HepG2 (cell line): ENCODE measurements at regions not wholly inside any gene's neighbourhood (a gene's known extent, or its start where the extent isn't known, plus 50 kb on each side); places are given as distances from the start of the nearest gene placed in this dataset.

Source experiments
- CTCF ChIP-seq: sonication (generic); formaldehyde crosslinking; IDR thresholded peaks from 2 replicates; pipeline ENCODE4 v1.5.0; 2020; ENCODE audit warnings: mild to moderate bottlenecking, missing genetic modification reagents, moderate library complexity
- FOXP4 ChIP-seq: sonication (generic); formaldehyde crosslinking; IDR thresholded peaks from 2 replicates; pipeline ENCODE4 v1.4.0; 2020; ENCODE audit warnings: missing genetic modification reagents
- HOMEZ ChIP-seq: IDR thresholded peaks from 2 replicates; pipeline ENCODE4 v1.6.1; 2016; ENCODE audit warnings: low read depth
- MAX ChIP-seq: IDR thresholded peaks from 2 replicates; pipeline ENCODE4 v1.6.1; 2012; ENCODE audit warnings: inconsistent platforms
- POLR2AphosphoS5 ChIP-seq: IDR thresholded peaks from 2 replicates; pipeline ENCODE4 v1.6.1; 2012; ENCODE audit warnings: low read depth, low read length
- PRDM10 ChIP-seq: sonication (generic); formaldehyde crosslinking; IDR thresholded peaks from 2 replicates; pipeline ENCODE4 v1.4.0; 2020; ENCODE audit warnings: low read depth, missing genetic modification reagents
- TGIF2 ChIP-seq: IDR thresholded peaks from 2 replicates; pipeline ENCODE4 v1.6.1; 2016; ENCODE audit warnings: control low read depth, missing compliant biosample characterization
- ZBTB4 ChIP-seq: sonication (generic); formaldehyde crosslinking; IDR thresholded peaks from 2 replicates; pipeline ENCODE4 v1.4.0; 2020; ENCODE audit warnings: missing genetic modification reagents, mild to moderate bottlenecking, borderline replicate concordance
- ZNF18 ChIP-seq: sonication (generic); formaldehyde crosslinking; IDR thresholded peaks from 2 replicates; pipeline ENCODE4 v1.8.0; 2022; ENCODE audit warnings: mild to moderate bottlenecking, missing genetic modification reagents; ENCODE audit not compliant: insufficient replicate concordance
- ZNF224 ChIP-seq: sonication (generic); formaldehyde crosslinking; IDR thresholded peaks from 2 replicates; pipeline ENCODE4 v1.5.0; 2020; ENCODE audit warnings: mild to moderate bottlenecking, missing genetic modification reagents
- ZNF235 ChIP-seq: sonication (generic); formaldehyde crosslinking; IDR thresholded peaks from 2 replicates; pipeline ENCODE4 v1.8.1; 2023; ENCODE audit warnings: mild to moderate bottlenecking, missing genetic modification reagents, borderline replicate concordance
- ZNF256 ChIP-seq: sonication (generic); formaldehyde crosslinking; conservative IDR thresholded peaks from 2 replicates; pipeline ENCODE4 v1.4.0; 2020; ENCODE audit warnings: missing genetic modification reagents
- ZNF282 ChIP-seq: fragments of 450-650 bp; IDR thresholded peaks from 2 replicates; pipeline ENCODE4 v1.6.1; 2018; ENCODE audit not compliant: partially characterized antibody

- TF ChIP-seq ZNF235 (no peak), POLR2AphosphoS5 (no peak), ZNF256 (no peak), ZNF282 (no peak), ZNF18 (no peak), ZNF224 (no peak), TGIF2 (CRISPR knock-in tag) (no peak), CTCF (CRISPR knock-in tag) (no peak), ZBTB4 (CRISPR knock-in tag) (no peak), HOMEZ (CRISPR knock-in tag) (no peak), PRDM10 (CRISPR knock-in tag) (no peak), MAX (no peak), FOXP4 (no peak)
Measured at GRCh38 chr4:99755223-99755944, 61.2 kb upstream of the DAPP1 start.
